Activated CD8-positive, alpha-beta memory T cell treated with anti-CD3 and anti-CD28 coated beads for 36 hours (primary cell): ENCODE measurements at regions not wholly inside any gene's neighbourhood (a gene's known extent, or its start where the extent isn't known, plus 50 kb on each side); places are given as distances from the start of the nearest gene placed in this dataset.

Experiments
- CTCF ChIA-PET: fragments of 350-600 bp; sonication (Branson Sonifier 250); formaldehyde crosslinking; loops from one replicate; lab custom pipeline; 2021; ENCODE audit warnings: antibody characterized with exemption; lab: Charles Lee
- POLR2A ChIA-PET: fragments of 350-600 bp; sonication (Branson Sonifier 250); formaldehyde crosslinking; loops from one replicate; lab custom pipeline; 2021; ENCODE audit warnings: antibody characterized with exemption; lab: Charles Lee

- CTCF ChIA-PET = no interaction called here
- POLR2A ChIA-PET = no interaction called here
Measured at GRCh38 chr22:47987885-47988515, 1225.5 kb downstream of the TBC1D22A start.

GRCh38 chr22:47976219-47976618, 1213.8 kb downstream of the TBC1D22A start:
- ChIA-PET POLR2A (no interaction called here), CTCF (no interaction called here)

- POLR2A ChIA-PET = no interaction called here
- CTCF ChIA-PET = no interaction called here
Measured at GRCh38 chr22:47967831-47968230, 1205.4 kb downstream of the TBC1D22A start.

GRCh38 chr22:47966316-47966715, 1203.9 kb downstream of the TBC1D22A start:
- POLR2A ChIA-PET = no interaction called here
- CTCF ChIA-PET = no interaction called here

- ChIA-PET CTCF (no interaction called here), POLR2A (no interaction called here)
Measured at GRCh38 chr22:47965896-47966295, 1203.4 kb downstream of the TBC1D22A start.

GRCh38 chr22:47965066-47965465, 1202.6 kb downstream of the TBC1D22A start:
- CTCF ChIA-PET = no interaction called here
- POLR2A ChIA-PET = no interaction called here

GRCh38 chr22:47963660-47964059, 1201.2 kb downstream of the TBC1D22A start:
- POLR2A ChIA-PET = no interaction called here
- CTCF ChIA-PET = no interaction called here

GRCh38 chr22:47957649-47958048, 1195.2 kb downstream of the TBC1D22A start:
- ChIA-PET POLR2A (no interaction called here), CTCF (no interaction called here)

- POLR2A ChIA-PET = no interaction called here
- CTCF ChIA-PET = interaction anchor here (0.6 kb wide), 1 partner anchor 1356 kb away, joined by 3 read pairs; no protein-coding TSS in a partner anchor
Measured at GRCh38 chr22:47954107-47954506, 1191.7 kb downstream of the TBC1D22A start.

- POLR2A ChIA-PET = no interaction called here
- CTCF ChIA-PET = no interaction called here
Measured at GRCh38 chr22:47944941-47945340, 1182.5 kb downstream of the TBC1D22A start.

GRCh38 chr22:47943729-47944700, 1181.6 kb downstream of the TBC1D22A start:
- CTCF ChIA-PET = no interaction called here
- POLR2A ChIA-PET = no interaction called here

GRCh38 chr22:47940211-47940610, 1177.8 kb downstream of the TBC1D22A start:
- ChIA-PET CTCF (no interaction called here), POLR2A (no interaction called here)

- CTCF ChIA-PET = no interaction called here
- POLR2A ChIA-PET = no interaction called here
Measured at GRCh38 chr22:47933891-47934290, 1171.4 kb downstream of the TBC1D22A start.

GRCh38 chr22:47933226-47933625, 1170.8 kb downstream of the TBC1D22A start:
- POLR2A ChIA-PET = no interaction called here
- CTCF ChIA-PET = no interaction called here

GRCh38 chr22:47929646-47930185, 1167.3 kb downstream of the TBC1D22A start:
- POLR2A ChIA-PET = no interaction called here
- CTCF ChIA-PET = no interaction called here

- CTCF ChIA-PET = interaction anchor here (0.6 kb wide), 1 partner anchor 322 kb away, joined by 3 read pairs; no protein-coding TSS in a partner anchor
- POLR2A ChIA-PET = no interaction called here
Measured at GRCh38 chr22:47929073-47929472, 1166.6 kb downstream of the TBC1D22A start.

GRCh38 chr22:47928631-47929030, 1166.2 kb downstream of the TBC1D22A start:
- ChIA-PET CTCF (interaction anchor here (0.6 kb wide), 1 partner anchor 322 kb away, joined by 3 read pairs; no protein-coding TSS in a partner anchor), POLR2A (no interaction called here)

GRCh38 chr22:47927648-47928210, 1165.3 kb downstream of the TBC1D22A start:
- ChIA-PET POLR2A (no interaction called here), CTCF (no interaction called here)

- ChIA-PET CTCF (no interaction called here), POLR2A (no interaction called here)
Measured at GRCh38 chr22:47923011-47923427, 1160.6 kb downstream of the TBC1D22A start.

GRCh38 chr22:47921906-47922305, 1159.5 kb downstream of the TBC1D22A start:
- ChIA-PET CTCF (no interaction called here), POLR2A (no interaction called here)
